K562 (cell line): ENCODE measurements at regions not wholly inside any gene's neighbourhood (a gene's known extent, or its start where the extent isn't known, plus 50 kb on each side); places are given as distances from the start of the nearest gene placed in this dataset.

Experiments
- DPF2 ChIP-seq: fragments of 450-650 bp; IDR thresholded peaks from 2 replicates; pipeline ENCODE4 v1.6.1; 2016
- NCOA4 ChIP-seq: fragments of 450-650 bp; IDR thresholded peaks from 2 replicates; pipeline ENCODE4 v1.6.1; 2018; ENCODE audit warnings: mild to moderate bottlenecking; ENCODE audit not compliant: partially characterized antibody
- NUFIP1 ChIP-seq: fragments of 450-650 bp; IDR thresholded peaks from 2 replicates; pipeline ENCODE4 v1.6.1; 2018; ENCODE audit not compliant: partially characterized antibody
- OTX1 ChIP-seq: fragments of 450-650 bp; formaldehyde crosslinking; IDR thresholded peaks from 2 replicates; pipeline ENCODE4 v1.4.0; 2022; ENCODE audit warnings: mild to moderate bottlenecking
- RAD21 ChIP-seq, 2 experiments: fragments of 250-450 bp in 1 of 2; fragments of 450-650 bp in 1 of 2; sonication (Bioruptor Pico) in 1 of 2; formaldehyde crosslinking in 1 of 2; IDR thresholded peaks in 1 of 2; conservative IDR thresholded peaks in 1 of 2; 2 replicates each; pipeline versions ENCODE4 v1.4.0 to v1.8.0; 2020 to 2022; ENCODE audit warnings: mild to moderate bottlenecking in 2 of 2, moderate library complexity in 1 of 2
- SAP30 ChIP-seq: fragments of 200-600 bp; sonication (generic); IDR thresholded peaks from 2 replicates; pipeline ENCODE4 v1.6.1; 2012; ENCODE audit warnings: borderline replicate concordance, low read depth, mild to moderate bottlenecking, moderate library complexity, low read length, control low read depth, inconsistent platforms; ENCODE audit not compliant: insufficient read depth, poor library complexity, severe bottlenecking
- SMAD3 ChIP-seq: fragments of 450-650 bp; formaldehyde crosslinking; conservative IDR thresholded peaks from 2 replicates; pipeline ENCODE4 v1.4.0; 2020; ENCODE audit warnings: mild to moderate bottlenecking
- SNAPC5 ChIP-seq: fragments of 250-450 bp; sonication (Bioruptor Pico); IDR thresholded peaks from 2 replicates; pipeline ENCODE4 v1.8.0; 2021; ENCODE audit warnings: moderate library complexity, mild to moderate bottlenecking, inconsistent platforms
- VEZF1 ChIP-seq: fragments of 200-800 bp; sonication (Bioruptor generic); IDR thresholded peaks from 2 replicates; pipeline ENCODE4 v1.6.1; 2017; ENCODE audit warnings: missing genetic modification characterization, missing compliant biosample characterization
- XRCC3 ChIP-seq: fragments of 450-650 bp; IDR thresholded peaks from 2 replicates; pipeline ENCODE4 v1.6.1; 2017; ENCODE audit warnings: mild to moderate bottlenecking, moderate library complexity
- ZKSCAN8 ChIP-seq: fragments of 200-800 bp; sonication (Bioruptor generic); IDR thresholded peaks from 2 replicates; pipeline ENCODE4 v1.6.1; 2016; ENCODE audit warnings: missing genetic modification characterization, missing compliant biosample characterization
- ZNF133 ChIP-seq: fragments of 250-450 bp; sonication (Bioruptor Pico); IDR thresholded peaks from 2 replicates; pipeline ENCODE4 v1.4.0; 2020; ENCODE audit warnings: mild to moderate bottlenecking
- ZNF668 ChIP-seq: fragments of 250-450 bp; sonication (Bioruptor Pico); IDR thresholded peaks from 2 replicates; pipeline ENCODE4 v1.8.0; 2022; ENCODE audit warnings: mild to moderate bottlenecking, inconsistent platforms
- ZNF785 ChIP-seq: fragments of 250-450 bp; sonication (Bioruptor Pico); IDR thresholded peaks from 2 replicates; pipeline ENCODE4 v1.4.0; 2020; ENCODE audit warnings: mild to moderate bottlenecking
- TF ChIP-seq, protein P1 (sequence below), 3 experiments: IDR thresholded peaks in 2 of 3; conservative IDR thresholded peaks in 1 of 3; 2 replicates each; pipeline ENCODE4 v1.5.1; 2011 to 2012; ENCODE audit warnings: low read length in 3 of 3, mild to moderate bottlenecking in 3 of 3, control low read depth in 2 of 3, improper control_type of control experiment in 1 of 3, inconsistent platforms in 1 of 3, low read depth in 1 of 3, mixed read lengths in 1 of 3, moderate library complexity in 1 of 3; ENCODE audit not compliant: insufficient read depth in 2 of 3
- TF ChIP-seq, protein P2 (sequence below): sonication (generic); formaldehyde crosslinking; IDR thresholded peaks from 2 replicates; pipeline ENCODE4 v1.9.0; 2022; ENCODE audit warnings: mild to moderate bottlenecking, missing genetic modification reagents

- TF ChIP-seq VEZF1 (peak; percentile 64), RAD21 (CRISPR knock-in tag; conservative IDR thresholded peaks at IDR 0.05 in 1 of 2, IDR thresholded peaks at IDR 0.05 in 1 of 2) (0 out of 4 replicates have a peak, but pooled peaks of 1 of the 2 experiments have one; percentile 13), ZNF133 (CRISPR knock-in tag) (no peak), ZNF668 (peak; percentile 83), NUFIP1 (no peak), OTX1 (CRISPR knock-in tag) (peak; percentile 97), SNAPC5 (CRISPR knock-in tag) (no peak), NCOA4 (no peak), XRCC3 (no peak), DPF2 (peak; percentile 27; the same call in 1 of the 2 replicates), ZNF785 (CRISPR knock-in tag) (no peak), SMAD3 (CRISPR knock-in tag) (peak; percentile 99), SAP30 (no peak), ZKSCAN8 (CRISPR knock-in tag) (peak; percentile 98)
- TF ChIP-seq, protein P1, sequence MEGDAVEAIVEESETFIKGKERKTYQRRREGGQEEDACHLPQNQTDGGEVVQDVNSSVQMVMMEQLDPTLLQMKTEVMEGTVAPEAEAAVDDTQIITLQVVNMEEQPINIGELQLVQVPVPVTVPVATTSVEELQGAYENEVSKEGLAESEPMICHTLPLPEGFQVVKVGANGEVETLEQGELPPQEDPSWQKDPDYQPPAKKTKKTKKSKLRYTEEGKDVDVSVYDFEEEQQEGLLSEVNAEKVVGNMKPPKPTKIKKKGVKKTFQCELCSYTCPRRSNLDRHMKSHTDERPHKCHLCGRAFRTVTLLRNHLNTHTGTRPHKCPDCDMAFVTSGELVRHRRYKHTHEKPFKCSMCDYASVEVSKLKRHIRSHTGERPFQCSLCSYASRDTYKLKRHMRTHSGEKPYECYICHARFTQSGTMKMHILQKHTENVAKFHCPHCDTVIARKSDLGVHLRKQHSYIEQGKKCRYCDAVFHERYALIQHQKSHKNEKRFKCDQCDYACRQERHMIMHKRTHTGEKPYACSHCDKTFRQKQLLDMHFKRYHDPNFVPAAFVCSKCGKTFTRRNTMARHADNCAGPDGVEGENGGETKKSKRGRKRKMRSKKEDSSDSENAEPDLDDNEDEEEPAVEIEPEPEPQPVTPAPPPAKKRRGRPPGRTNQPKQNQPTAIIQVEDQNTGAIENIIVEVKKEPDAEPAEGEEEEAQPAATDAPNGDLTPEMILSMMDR (IDR thresholded peaks at IDR 0.05 in 2 of 3, conservative IDR thresholded peaks at IDR 0.05 in 1 of 3; ENCODE audit: insufficient read depth in 2 of 3, low read depth in 1 of 3, low read length in 3 of 3) = no peak
- TF ChIP-seq, protein P2, sequence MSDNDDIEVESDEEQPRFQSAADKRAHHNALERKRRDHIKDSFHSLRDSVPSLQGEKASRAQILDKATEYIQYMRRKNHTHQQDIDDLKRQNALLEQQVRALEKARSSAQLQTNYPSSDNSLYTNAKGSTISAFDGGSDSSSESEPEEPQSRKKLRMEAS (CRISPR knock-in tag) = no peak
Observed at GRCh38 chr6:147449405-147450161, 58.9 kb upstream of the SAMD5 start (continued).
